H1 (cell line): ENCODE measurements at regions not wholly inside any gene's neighbourhood (a gene's known extent, or its start where the extent isn't known, plus 50 kb on each side); places are given as distances from the start of the nearest gene placed in this dataset.

Experiments
- ASH2L ChIP-seq: fragments of 200-600, 300-600 bp; sonication (generic); IDR thresholded peaks from one replicate; pipeline ENCODE4 v1.7.1; 2017; ENCODE audit warnings: low read length
- CBX8 ChIP-seq: fragments of 300-800, 300-1000 bp; sonication (generic); IDR thresholded peaks from 2 replicates; pipeline ENCODE4 v1.7.1; 2016; ENCODE audit warnings: low read depth, low read length, borderline replicate concordance
- CHD7 ChIP-seq: fragments of 300-600 bp; sonication (generic); IDR thresholded peaks from 2 replicates; pipeline ENCODE4 v1.7.1; 2012; ENCODE audit warnings: low read length, moderate library complexity, mild to moderate bottlenecking, inconsistent platforms; ENCODE audit not compliant: insufficient replicate concordance
- CTBP2 ChIP-seq: IDR thresholded peaks from 2 replicates; pipeline ENCODE4 v1.7.0; 2011; ENCODE audit warnings: borderline replicate concordance, mild to moderate bottlenecking, moderate library complexity, mixed read lengths, low read length; ENCODE audit not compliant: insufficient read depth, insufficient read length
- KDM1A ChIP-seq: fragments of 200-600, 300-600 bp; sonication (generic); IDR thresholded peaks from 2 replicates; pipeline ENCODE4 v1.7.1; 2016; ENCODE audit warnings: mild to moderate bottlenecking, low read length, borderline replicate concordance
- MAFK ChIP-seq: IDR thresholded peaks from 2 replicates; pipeline ENCODE4 v1.6.1; 2012; ENCODE audit warnings: low read depth, mild to moderate bottlenecking, improper control_type of control experiment, low read length
- POLR2AphosphoS5 ChIP-seq: IDR thresholded peaks from 2 replicates; pipeline ENCODE4 v1.6.1; 2011; ENCODE audit warnings: low read depth, low read length
- TF ChIP-seq, protein P1 (sequence below): IDR thresholded peaks from 2 replicates; pipeline ENCODE4 v1.6.1; 2012; ENCODE audit warnings: inconsistent platforms

DNA sequence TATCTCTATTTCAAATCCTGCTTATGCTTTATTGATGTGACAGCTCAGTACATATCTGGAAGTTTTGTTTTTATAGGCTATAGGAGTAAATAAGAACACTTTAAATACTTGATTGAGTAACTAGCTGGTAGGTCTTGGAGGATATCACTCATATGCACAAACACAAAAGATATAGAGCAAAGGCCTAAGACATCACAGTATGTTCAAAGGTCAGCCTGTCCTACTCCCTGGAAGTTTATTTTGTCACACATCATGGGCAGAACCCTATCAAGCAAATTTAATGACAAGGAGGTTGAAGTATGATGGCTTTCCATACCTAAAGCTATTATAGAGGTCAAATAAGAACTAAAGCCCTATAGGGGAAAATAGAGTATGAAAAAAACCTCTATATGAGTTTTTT lies 70.0 kb upstream of the MS4A8 start (continued):
- TF ChIP-seq CHD7, result no peak
- TF ChIP-seq CBX8, result no peak
- no peak for TF ChIP-seq KDM1A
- TF ChIP-seq POLR2AphosphoS5, result no peak
- TF ChIP-seq CTBP2, result no peak
- TF ChIP-seq, protein P1, sequence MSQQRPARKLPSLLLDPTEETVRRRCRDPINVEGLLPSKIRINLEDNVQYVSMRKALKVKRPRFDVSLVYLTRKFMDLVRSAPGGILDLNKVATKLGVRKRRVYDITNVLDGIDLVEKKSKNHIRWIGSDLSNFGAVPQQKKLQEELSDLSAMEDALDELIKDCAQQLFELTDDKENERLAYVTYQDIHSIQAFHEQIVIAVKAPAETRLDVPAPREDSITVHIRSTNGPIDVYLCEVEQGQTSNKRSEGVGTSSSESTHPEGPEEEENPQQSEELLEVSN, result no peak
- no peak for TF ChIP-seq MAFK
- no peak for TF ChIP-seq ASH2L
